SK-N-SH (cell line): ENCODE measurements at regions not wholly inside any gene's neighbourhood (a gene's known extent, or its start where the extent isn't known, plus 50 kb on each side); places are given as distances from the start of the nearest gene placed in this dataset.

Experiments
- GABPA ChIP-seq: IDR thresholded peaks from 2 replicates; pipeline ENCODE4 v1.4.0; 2012; ENCODE audit warnings: low read depth, mild to moderate bottlenecking
- NFIC ChIP-seq: IDR thresholded peaks from 2 replicates; pipeline ENCODE4 v1.4.0; 2012; ENCODE audit warnings: borderline replicate concordance
- TF ChIP-seq, protein P1 (sequence below): fragments of 200-600 bp; sonication (generic); IDR thresholded peaks from 2 replicates; pipeline ENCODE4 v1.6.1; 2017; ENCODE audit warnings: antibody characterized with exemption, mild to moderate bottlenecking, moderate library complexity

DNA sequence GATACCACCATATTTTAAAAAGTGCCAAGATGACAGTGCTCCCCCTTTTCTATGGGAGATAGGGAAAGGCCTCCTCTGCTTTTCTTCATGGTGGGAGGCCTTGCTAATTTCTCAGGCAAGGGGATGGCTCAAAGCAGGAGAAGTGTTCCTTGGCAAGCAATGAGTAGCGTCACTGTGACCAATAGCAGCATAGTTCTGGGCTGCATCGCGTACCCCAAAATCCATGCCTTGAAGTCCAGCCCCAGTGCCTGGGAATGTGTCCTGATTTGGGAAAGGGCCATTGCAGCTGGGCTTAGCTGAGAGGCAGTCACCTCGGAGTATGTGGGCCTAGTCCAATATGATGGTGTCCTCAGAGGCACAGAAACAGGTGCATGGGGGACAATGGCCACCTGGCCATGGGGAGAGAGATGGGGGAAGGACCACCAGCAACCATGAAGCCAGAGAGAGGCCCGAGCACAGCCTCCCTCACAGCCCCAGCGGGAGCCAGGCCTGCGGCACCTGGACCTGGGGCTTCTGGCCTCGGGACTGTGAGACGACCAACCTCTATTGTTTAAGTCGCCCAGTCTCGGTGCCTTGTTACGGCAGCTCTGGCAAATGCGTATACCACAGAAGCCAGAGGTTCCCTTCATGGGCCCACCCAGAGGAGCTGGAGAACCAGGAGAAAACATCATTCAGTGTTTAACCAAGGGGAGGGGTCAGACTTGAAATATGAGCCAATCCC is 153.1 kb upstream of the RPS6KA2 start:
- TF ChIP-seq, protein P1, sequence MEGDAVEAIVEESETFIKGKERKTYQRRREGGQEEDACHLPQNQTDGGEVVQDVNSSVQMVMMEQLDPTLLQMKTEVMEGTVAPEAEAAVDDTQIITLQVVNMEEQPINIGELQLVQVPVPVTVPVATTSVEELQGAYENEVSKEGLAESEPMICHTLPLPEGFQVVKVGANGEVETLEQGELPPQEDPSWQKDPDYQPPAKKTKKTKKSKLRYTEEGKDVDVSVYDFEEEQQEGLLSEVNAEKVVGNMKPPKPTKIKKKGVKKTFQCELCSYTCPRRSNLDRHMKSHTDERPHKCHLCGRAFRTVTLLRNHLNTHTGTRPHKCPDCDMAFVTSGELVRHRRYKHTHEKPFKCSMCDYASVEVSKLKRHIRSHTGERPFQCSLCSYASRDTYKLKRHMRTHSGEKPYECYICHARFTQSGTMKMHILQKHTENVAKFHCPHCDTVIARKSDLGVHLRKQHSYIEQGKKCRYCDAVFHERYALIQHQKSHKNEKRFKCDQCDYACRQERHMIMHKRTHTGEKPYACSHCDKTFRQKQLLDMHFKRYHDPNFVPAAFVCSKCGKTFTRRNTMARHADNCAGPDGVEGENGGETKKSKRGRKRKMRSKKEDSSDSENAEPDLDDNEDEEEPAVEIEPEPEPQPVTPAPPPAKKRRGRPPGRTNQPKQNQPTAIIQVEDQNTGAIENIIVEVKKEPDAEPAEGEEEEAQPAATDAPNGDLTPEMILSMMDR: no peak
- TF ChIP-seq GABPA (no peak), NFIC (no peak)
